Spleen (tissue), 7 donors: ENCODE measurements at regions not wholly inside any gene's neighbourhood (a gene's known extent, or its start where the extent isn't known, plus 50 kb on each side); places are given as distances from the start of the nearest gene placed in this dataset.
"Not testable (repeated sequence)": the region's sequence is repeated elsewhere in the genome, so short reads cannot be mapped to it uniquely, and the experiment has no call there.

Experiments used
- CTCF ChIP-seq, 11 experiments: fragments of 200-600 bp in 7 of 11; fragments of 450-650 bp in 4 of 11; sonication (generic) in 4 of 11; IDR thresholded peaks in 8 of 11; conservative IDR thresholded peaks in 3 of 11; 1 replicate in 7 of 11; 2 replicates in 4 of 11; pipeline versions ENCODE4 v1.4.0 to v1.8.0; 2016 to 2021; ENCODE audit warnings: antibody characterized with exemption in 11 of 11, inconsistent platforms in 4 of 11, mild to moderate bottlenecking in 1 of 11
- POLR2A ChIP-seq, 3 donors: fragments of 450-650 bp; IDR thresholded peaks; one replicate each; pipeline ENCODE4 v1.5.1; 2017; ENCODE audit warnings: antibody characterized with exemption in 3 of 3, mild to moderate bottlenecking in 1 of 3
- POLR2AphosphoS5 ChIP-seq, 3 donors: sonication (generic); formaldehyde crosslinking; IDR thresholded peaks; one replicate each; pipeline ENCODE4 v1.5.1; 2017; ENCODE audit warnings: antibody characterized with exemption in 3 of 3
- donor health status: DM: no; HTN: no; CAD: no; lungs with moderate emphysema.
- donor health status: DM: no; HTN: no; CAD: no.
- donor health status: DM: no; HTN: no; CAD: no.

- not testable (repeated sequence) for TF ChIP-seq CTCF (IDR thresholded peaks at IDR 0.05 in 8 of 11, conservative IDR thresholded peaks at IDR 0.05 in 3 of 11); POLR2A (IDR thresholded peaks at IDR 0.05)
- peak in 1 of 3 donors; percentile 41 for TF ChIP-seq POLR2AphosphoS5 (IDR thresholded peaks at IDR 0.05)
Observed at GRCh38 chr20:30586178-30586577, 671.3 kb upstream of the DEFB115 start.
